ENCODE measurements at regions not wholly inside any gene's neighbourhood (a gene's known extent, or its start where the extent isn't known, plus 50 kb on each side); places are given as distances from the start of the nearest gene placed in this dataset.

DNA sequence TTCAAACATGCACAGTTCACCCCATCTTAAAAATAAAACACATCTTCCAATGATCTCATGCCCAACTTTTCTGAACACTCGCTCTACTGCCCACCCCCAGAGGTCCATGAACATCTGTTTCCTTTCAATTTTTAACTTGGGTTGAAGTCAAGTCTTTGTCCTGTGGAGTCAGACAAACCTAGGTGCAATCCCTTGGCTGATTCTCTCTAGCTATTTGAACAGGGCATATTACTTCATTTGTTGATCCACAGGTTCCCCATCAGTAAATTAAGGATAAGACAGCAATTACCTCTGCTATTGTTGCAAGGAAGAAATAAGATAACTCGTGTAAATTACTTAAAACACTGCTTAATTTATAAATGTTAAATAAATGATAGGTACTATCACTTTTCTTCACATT, 180.1 kb downstream of the CNTN3 start:
- Histone ChIP-seq H3K4me1 (no peaks in the 10 kb centered on the region), H3K36me3 (no peaks in the 10 kb centered on the region), H3K9me3 (no peaks in the 10 kb centered on the region), H3K27ac (no peak overlapping the region), H3K4me3 (no peak overlapping the region), H3K27me3 (no peaks in the 10 kb centered on the region)
- DNase-seq = no peak
- intact Hi-C loops (cut with DNase I) = no loop called here
- WGBS, 2 donors = 55 to 60% methylated on average over 2 of the region's 2 CpGs
- TF ChIP-seq, protein P1, sequence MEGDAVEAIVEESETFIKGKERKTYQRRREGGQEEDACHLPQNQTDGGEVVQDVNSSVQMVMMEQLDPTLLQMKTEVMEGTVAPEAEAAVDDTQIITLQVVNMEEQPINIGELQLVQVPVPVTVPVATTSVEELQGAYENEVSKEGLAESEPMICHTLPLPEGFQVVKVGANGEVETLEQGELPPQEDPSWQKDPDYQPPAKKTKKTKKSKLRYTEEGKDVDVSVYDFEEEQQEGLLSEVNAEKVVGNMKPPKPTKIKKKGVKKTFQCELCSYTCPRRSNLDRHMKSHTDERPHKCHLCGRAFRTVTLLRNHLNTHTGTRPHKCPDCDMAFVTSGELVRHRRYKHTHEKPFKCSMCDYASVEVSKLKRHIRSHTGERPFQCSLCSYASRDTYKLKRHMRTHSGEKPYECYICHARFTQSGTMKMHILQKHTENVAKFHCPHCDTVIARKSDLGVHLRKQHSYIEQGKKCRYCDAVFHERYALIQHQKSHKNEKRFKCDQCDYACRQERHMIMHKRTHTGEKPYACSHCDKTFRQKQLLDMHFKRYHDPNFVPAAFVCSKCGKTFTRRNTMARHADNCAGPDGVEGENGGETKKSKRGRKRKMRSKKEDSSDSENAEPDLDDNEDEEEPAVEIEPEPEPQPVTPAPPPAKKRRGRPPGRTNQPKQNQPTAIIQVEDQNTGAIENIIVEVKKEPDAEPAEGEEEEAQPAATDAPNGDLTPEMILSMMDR (IDR thresholded peaks at IDR 0.05) = no peak
- FAIRE-seq = no peak
- no peak for ATAC-seq

DNA sequence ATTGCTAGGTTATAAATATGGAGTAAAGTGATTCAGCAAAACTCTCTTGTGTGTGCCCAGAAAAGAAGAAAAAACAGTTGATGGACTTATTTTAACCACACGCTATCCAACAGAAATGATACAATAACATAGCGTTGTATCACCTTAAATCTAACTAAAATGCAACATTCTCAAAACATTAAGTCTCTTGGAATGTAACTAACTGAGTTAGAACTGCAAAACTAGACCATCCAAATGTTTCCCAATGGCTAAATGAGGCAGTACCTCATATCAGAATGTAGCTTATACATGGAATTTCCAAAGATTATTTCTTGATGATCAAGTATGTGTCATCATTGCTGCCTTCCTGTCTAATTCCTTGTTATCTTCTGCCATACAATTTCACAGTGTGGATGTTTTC, 187.9 kb downstream of the CNTN3 start:
- Histone ChIP-seq H3K27ac (no peak overlapping the region), H3K4me1 (no peaks in the 10 kb centered on the region), H3K27me3 (no peaks in the 10 kb centered on the region), H3K36me3 (no peaks in the 10 kb centered on the region), H3K9me3 (no peaks in the 10 kb centered on the region), H3K4me3 (no peak overlapping the region)
- DNase-seq (no peak), ATAC-seq (no peak), FAIRE-seq (no peak)
- 91 to 94% methylated on average over 2 of the region's 2 CpGs for WGBS, 2 donors
- intact Hi-C loops (cut with DNase I) = no loop called here
- TF ChIP-seq, protein P1 (IDR thresholded peaks at IDR 0.05) = no peak

DNA sequence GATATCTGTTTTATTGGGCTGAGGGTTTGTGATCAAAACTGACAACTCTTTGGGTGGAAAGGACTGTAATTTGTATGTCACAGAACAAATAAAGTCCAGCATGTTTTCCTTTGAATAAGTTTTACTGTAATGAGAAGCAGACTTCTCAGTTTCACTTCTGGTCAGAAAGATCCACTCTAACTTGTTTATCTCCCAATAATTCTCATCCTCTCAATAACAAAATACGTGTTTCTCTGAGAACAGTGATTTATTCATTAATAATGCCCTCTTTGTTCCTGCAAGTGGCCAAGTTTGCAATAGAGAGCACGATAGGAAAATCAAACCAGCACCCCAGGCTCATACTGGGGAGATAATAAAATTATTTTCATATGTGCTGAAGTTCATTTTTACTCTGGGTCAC, 190.6 kb downstream of the CNTN3 start:
- no peaks in the 10 kb centered on the region for H3K36me3 ChIP-seq
- H3K4me3 ChIP-seq = no peak overlapping the region
- FAIRE-seq = no peak
- H3K27me3 ChIP-seq = no peaks in the 10 kb centered on the region
- H3K27ac ChIP-seq = no peak overlapping the region
- H3K4me1 ChIP-seq = no peaks in the 10 kb centered on the region
- H3K9me3 ChIP-seq = no peaks in the 10 kb centered on the region
- no peak for DNase-seq
- intact Hi-C loops (cut with DNase I) = no loop called here
- ATAC-seq = no peak
- TF ChIP-seq, protein P1 (IDR thresholded peaks at IDR 0.05) = no peak
- WGBS, 2 donors = 68 to 70% methylated on average over 2 of the region's 2 CpGs

DNA sequence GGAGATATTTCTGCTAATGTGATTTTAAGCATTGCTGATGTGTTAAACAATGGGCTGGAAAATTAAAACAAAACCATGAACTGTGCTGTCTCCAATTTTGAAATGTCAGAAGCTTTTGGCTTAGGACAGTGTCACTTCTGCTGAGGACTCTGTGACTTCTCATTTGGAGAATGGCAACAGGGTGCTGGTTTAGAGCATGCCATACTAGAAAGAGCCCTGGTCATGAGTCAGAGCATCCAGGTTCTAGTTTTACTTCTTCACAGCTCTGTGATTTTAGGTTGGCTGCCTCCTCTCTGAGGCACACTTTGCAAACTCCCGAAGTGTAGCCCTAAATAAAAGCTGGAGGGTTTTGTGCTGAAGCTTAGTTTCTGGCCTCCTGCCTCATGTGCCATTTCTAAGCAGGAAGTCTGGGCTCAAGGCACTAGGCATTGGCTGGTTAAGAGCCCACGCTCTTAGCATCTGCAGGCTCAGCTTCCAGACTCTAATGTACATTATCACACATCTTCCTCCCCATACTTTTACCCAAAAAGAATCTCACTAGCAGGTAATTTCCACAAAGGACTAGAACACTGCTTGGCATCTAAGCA, 193.8 kb downstream of the CNTN3 start:
- FAIRE-seq = no peak
- no peak for DNase-seq
- H3K27me3 ChIP-seq = no peaks in the 10 kb centered on the region
- intact Hi-C loops (cut with DNase I) = no loop called here
- TF ChIP-seq, protein P1 (IDR thresholded peaks at IDR 0.05) = no peak
- no peak overlapping the region for H3K27ac ChIP-seq
- H3K4me3 ChIP-seq = no peak overlapping the region
- H3K9me3 ChIP-seq = no peaks in the 10 kb centered on the region
- no peaks in the 10 kb centered on the region for H3K4me1 ChIP-seq
- no peak for ATAC-seq
- WGBS, 2 donors = 84 to 88% methylated on average over 2 of the region's 2 CpGs
- no peaks in the 10 kb centered on the region for H3K36me3 ChIP-seq

DNA sequence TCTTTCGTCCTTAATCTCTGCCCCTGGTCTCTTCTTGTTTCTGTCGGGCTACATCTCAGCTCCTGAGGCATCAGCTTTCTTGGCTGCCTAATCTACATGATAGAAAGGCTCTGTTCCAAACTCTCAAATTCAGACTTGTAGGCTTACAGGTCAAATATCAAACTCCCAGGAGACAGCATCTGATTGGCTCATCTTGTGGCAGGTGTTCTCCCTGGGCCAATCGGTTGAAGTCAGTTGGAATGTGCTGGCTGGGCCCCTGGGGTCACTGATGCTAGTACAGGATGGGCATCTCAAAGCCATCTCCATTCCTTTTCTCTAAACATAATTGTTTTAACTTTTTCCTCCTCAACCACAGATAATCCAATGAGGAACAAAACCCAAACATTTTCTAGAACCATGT, 198.7 kb downstream of the CNTN3 start:
- H3K4me3 ChIP-seq = no peak overlapping the region
- no peaks in the 10 kb centered on the region for H3K36me3 ChIP-seq
- ATAC-seq (no peak), FAIRE-seq (no peak), DNase-seq (no peak)
- H3K4me1 ChIP-seq = no peaks in the 10 kb centered on the region
- 82 to 84% methylated on average over 3 of the region's 3 CpGs for WGBS, 2 donors
- TF ChIP-seq, protein P1 (IDR thresholded peaks at IDR 0.05) = no peak
- H3K27me3 ChIP-seq = no peaks in the 10 kb centered on the region
- intact Hi-C loops (cut with DNase I) = no loop called here
- no peaks in the 10 kb centered on the region for H3K9me3 ChIP-seq
- H3K27ac ChIP-seq = no peak overlapping the region

All from pancreas (tissue), 10 donors.